NB4 (cell line): ENCODE measurements at regions not wholly inside any gene's neighbourhood (a gene's known extent, or its start where the extent isn't known, plus 50 kb on each side); places are given as distances from the start of the nearest gene placed in this dataset.
A peak's percentile ranks its signal among the peaks of the same experiment; 100 is the strongest.

Experiments
- DNase-seq: peaks from one replicate; pipeline ENCODE4 v3.0.0; 2010; ENCODE audit warnings: low read depth
- H3K4me3 ChIP-seq: one replicate; pipeline ENCODE4 v1.5.1; 2011; ENCODE audit warnings: mild to moderate bottlenecking, low read depth, low read length, moderate library complexity
- CTCF ChIP-seq: IDR thresholded peaks from one replicate; pipeline ENCODE4 v1.5.1; 2012; ENCODE audit warnings: low read depth, low read length
- MAX ChIP-seq: IDR thresholded peaks from 2 replicates; pipeline ENCODE4 v1.6.1; 2011; ENCODE audit warnings: low read depth, low read length
- MYC ChIP-seq: IDR thresholded peaks from 2 replicates; pipeline ENCODE4 v1.6.1; 2011; ENCODE audit warnings: low read depth, low read length
- POLR2A ChIP-seq: IDR thresholded peaks from 2 replicates; pipeline ENCODE4 v1.6.1; 2011; ENCODE audit warnings: mild to moderate bottlenecking; ENCODE audit not compliant: insufficient read length; ENCODE audit errors: extremely low read depth

DNA sequence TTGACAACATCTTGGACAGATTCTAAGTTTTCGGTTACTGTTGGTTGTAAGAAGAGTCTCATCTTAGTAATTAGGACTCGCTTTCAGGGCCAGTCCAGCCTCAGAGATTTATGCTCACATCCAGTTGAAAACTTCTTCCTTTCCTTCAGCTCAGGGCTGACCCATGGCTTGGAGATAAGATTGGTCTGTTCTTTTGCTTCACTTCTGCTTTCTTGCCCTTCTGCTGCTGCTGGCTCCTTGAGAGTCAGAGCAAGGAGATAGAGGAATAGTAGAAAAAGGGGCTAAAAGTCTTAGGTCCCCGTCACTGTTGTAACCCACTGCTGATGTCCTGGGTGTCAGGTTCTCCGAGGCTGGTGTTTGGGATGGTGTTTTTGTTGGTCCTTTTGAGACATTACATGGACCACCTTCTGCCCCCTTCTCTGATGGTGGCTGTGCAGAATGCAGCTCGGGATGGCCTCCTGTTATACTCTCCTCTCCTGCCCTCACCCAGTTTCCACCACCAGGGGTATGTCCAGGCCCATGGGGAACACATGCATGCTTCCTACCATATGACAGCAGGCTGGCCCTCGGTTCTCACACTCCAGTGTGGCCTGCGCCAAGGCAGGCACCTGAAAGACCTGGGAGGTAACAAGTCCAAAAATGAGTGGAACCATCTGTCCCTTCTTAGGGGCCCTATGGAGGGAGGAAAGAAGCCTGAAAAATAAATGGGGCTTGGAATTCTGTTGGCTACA lies 67.8 kb upstream of the PCBD1 start:
- peak; percentile 23 for DNase-seq
- no peak overlapping the region for H3K4me3 ChIP-seq
- TF ChIP-seq CTCF (no peak), POLR2A (no peak), MAX (no peak), MYC (no peak)

DNA sequence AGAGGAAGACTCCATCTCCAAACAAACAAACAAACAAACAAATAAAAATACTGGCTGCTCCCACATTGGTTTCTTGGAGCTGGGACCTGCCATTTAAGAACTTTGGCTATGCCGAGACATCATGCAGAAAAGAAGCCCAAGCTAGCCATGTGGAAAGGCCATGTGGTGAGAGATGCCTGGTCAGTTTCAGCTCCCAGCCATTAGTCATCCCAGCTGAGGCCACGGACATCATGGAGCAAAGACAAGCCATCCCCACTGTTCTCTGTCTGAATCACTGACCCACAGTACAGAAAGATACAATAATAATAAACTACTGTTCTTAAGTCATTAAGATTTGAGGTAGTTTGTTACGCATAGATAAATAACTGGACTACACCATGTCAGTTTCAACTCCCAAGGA lies 70.0 kb upstream of the PCBD1 start:
- TF ChIP-seq MAX (no peak), MYC (no peak), POLR2A (no peak), CTCF (no peak)
- H3K4me3 ChIP-seq: no peak overlapping the region
- no peak for DNase-seq

GRCh38 chr10:70960316-70960715 lies 72.0 kb upstream of the PCBD1 start:
- no peak for DNase-seq
- TF ChIP-seq MYC (no peak), CTCF (no peak), POLR2A (no peak), MAX (no peak)

GRCh38 chr10:70960783-70961570 lies 72.6 kb upstream of the PCBD1 start:
- no peak overlapping the region for H3K4me3 ChIP-seq
- no peak for DNase-seq
- TF ChIP-seq POLR2A: no peak
- no peak for TF ChIP-seq CTCF
- no peak for TF ChIP-seq MYC
- TF ChIP-seq MAX: no peak

More at GRCh38 chr10:70960316-70960715, 72.0 kb upstream of the PCBD1 start:
- no peak overlapping the region for H3K4me3 ChIP-seq

GRCh38 chr10:70962686-70963085 lies 74.3 kb upstream of the PCBD1 start:
- TF ChIP-seq CTCF (no peak), MAX (no peak), POLR2A (no peak), MYC (no peak)
- DNase-seq: no peak

More at GRCh38 chr10:70962686-70963085, 74.3 kb upstream of the PCBD1 start:
- H3K4me3 ChIP-seq: no peak overlapping the region
